ENCODE measurements at regions not wholly inside any gene's neighbourhood (a gene's known extent, or its start where the extent isn't known, plus 50 kb on each side); places are given as distances from the start of the nearest gene placed in this dataset.

GRCh38 chr6:81808851-81809570 is 56.5 kb upstream of the TENT5A start:
- no peak for DNase-seq

DNA sequence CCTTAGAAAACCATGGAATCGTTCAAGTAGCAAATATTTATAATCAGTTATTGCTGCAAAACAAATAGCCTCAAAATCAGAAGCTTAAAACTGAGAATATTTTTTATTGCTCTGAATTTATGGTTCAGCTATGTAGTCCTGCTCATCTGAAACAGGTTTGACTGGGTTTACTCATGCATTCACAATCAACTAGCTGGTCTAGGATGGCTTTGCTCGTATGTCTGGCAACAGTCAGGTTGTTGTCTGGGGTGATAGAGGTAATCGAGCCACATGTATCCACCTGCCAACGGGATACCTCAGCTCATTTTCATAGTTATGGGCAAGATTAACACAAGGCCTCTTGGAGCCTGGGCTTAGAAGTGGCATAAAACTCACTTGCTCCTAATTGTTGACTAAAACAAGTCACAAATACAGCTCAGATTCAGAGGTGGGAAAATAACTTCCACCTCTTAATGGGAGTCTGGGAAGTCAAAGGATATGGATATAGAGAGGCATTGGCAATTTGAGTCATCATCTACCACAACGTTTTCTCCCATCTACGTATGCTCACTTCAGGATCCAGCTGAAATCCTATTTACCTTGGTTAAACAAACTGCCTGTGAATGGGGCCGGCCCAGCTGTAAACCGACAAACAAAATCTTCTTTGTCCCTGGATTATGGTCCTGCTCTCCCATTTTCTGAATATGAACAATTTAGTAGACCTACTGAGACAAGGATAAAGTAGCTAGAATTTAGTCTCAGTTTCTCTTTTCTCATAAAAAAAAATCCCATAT is 54.5 kb upstream of the TENT5A start:
- no peak for DNase-seq

DNA sequence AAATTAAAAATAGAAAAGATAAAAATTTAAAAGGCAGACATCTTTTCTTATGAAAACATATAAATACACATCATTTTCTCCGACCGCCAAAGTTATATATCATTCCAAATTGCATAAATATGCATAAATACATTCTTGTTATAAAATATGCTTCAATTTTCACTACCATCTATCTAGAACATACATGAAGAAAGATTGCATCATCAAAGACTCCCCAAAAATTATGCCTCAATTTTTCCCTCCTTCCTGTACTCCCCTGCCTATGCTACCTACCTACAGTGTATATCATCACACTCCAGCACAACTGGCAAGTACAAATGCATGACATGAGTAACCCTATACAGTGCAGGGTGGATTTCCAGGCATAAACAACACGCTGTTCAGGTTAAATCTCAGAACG is 49.9 kb upstream of the TENT5A start:
- DNase-seq = no peak
